ENCODE measurements at regions not wholly inside any gene's neighbourhood (a gene's known extent, or its start where the extent isn't known, plus 50 kb on each side); places are given as distances from the start of the nearest gene placed in this dataset.

GRCh38 chr15:46518381-46518780 is 883.6 kb downstream of the SQOR start:
- TF ChIP-seq CTCF (conservative IDR thresholded peaks at IDR 0.05; ENCODE audit: low read length) (no peak), EZH2phosphoT487 (IDR thresholded peaks at IDR 0.05; ENCODE audit: borderline replicate concordance, low read depth, low read length) (no peak)

All from OCI-LY7 (cell line).